Hepatocyte (in vitro differentiated cells): ENCODE measurements at regions not wholly inside any gene's neighbourhood (a gene's known extent, or its start where the extent isn't known, plus 50 kb on each side); places are given as distances from the start of the nearest gene placed in this dataset.

Experiments
- DNase-seq: peaks from one replicate; pipeline ENCODE4 v3.0.0-alpha.2; 2016; ENCODE audit warnings: low spot score
- H2AFZ ChIP-seq: fragments of 200-600 bp; sonication (generic); 2 replicates; pipeline ENCODE4 v1.6.0; 2016; ENCODE audit warnings: antibody characterized with exemption, mild to moderate bottlenecking
- H3K27ac ChIP-seq: fragments of 200-600 bp; sonication (generic); 2 replicates; pipeline ENCODE4 v1.5.1; 2016; ENCODE audit warnings: mild to moderate bottlenecking
- H3K27me3 ChIP-seq: fragments of 200-600 bp; sonication (generic); 2 replicates; pipeline ENCODE4 v1.6.1; 2016
- H3K36me3 ChIP-seq: fragments of 200-600 bp; sonication (generic); replicated peaks from 2 replicates; pipeline ENCODE4 v1.5.1; 2016; ENCODE audit warnings: low read depth; ENCODE audit not compliant: insufficient read depth
- H3K4me1 ChIP-seq: fragments of 200-600 bp; sonication (generic); 2 replicates; pipeline ENCODE4 v1.5.1; 2016; ENCODE audit warnings: mild to moderate bottlenecking, moderate library complexity; ENCODE audit not compliant: insufficient read depth
- H3K4me2 ChIP-seq: fragments of 200-600 bp; sonication (generic); 2 replicates; pipeline ENCODE4 v1.6.0; 2016
- H3K4me3 ChIP-seq: fragments of 200-600 bp; sonication (generic); 2 replicates; pipeline ENCODE4 v1.5.1; 2016; ENCODE audit warnings: mild to moderate bottlenecking
- H3K79me2 ChIP-seq: fragments of 200-600 bp; sonication (generic); 2 replicates; pipeline ENCODE4 v1.6.0; 2017; ENCODE audit warnings: mild to moderate bottlenecking
- H3K9me2 ChIP-seq: fragments of 200-600 bp; sonication (generic); replicated peaks from 2 replicates; pipeline ENCODE4 v1.6.0; 2017; ENCODE audit warnings: mild to moderate bottlenecking; ENCODE audit not compliant: insufficient read depth
- H3K9me3 ChIP-seq: fragments of 200-600 bp; sonication (generic); 2 replicates; pipeline ENCODE4 v1.5.1; 2016; ENCODE audit warnings: low read depth, mild to moderate bottlenecking
- H4K20me1 ChIP-seq: fragments of 200-600 bp; sonication (generic); 2 replicates; pipeline ENCODE4 v1.6.0; 2016; ENCODE audit warnings: mild to moderate bottlenecking; ENCODE audit not compliant: insufficient read depth, poor library complexity, severe bottlenecking
- EZH2 ChIP-seq: fragments of 200-600 bp; sonication (generic); IDR thresholded peaks from 2 replicates; pipeline ENCODE4 v1.6.1; 2016; ENCODE audit warnings: antibody characterized with exemption, mild to moderate bottlenecking, borderline replicate concordance
- EZH2phosphoT487 ChIP-seq: fragments of 200-600 bp; sonication (generic); IDR thresholded peaks from one replicate; pipeline ENCODE4 v1.6.1; 2018; ENCODE audit warnings: antibody characterized with exemption, mild to moderate bottlenecking, low read depth, moderate library complexity; ENCODE audit not compliant: unreplicated experiment, severe bottlenecking
- WGBS: methylation state at CpG from one replicate; pipeline ENCODE4 v1.1.6; 2016; ENCODE audit warnings: low lambda C conversion rate; ENCODE audit errors: missing lambda C conversion rate; 5-methylcytosine and 5-hydroxymethylcytosine counted together
- TF ChIP-seq, protein P1 (sequence below): fragments of 200-600 bp; sonication (generic); IDR thresholded peaks from 2 replicates; pipeline ENCODE4 v1.5.1; 2016; ENCODE audit warnings: antibody characterized with exemption, mild to moderate bottlenecking; ENCODE audit not compliant: poor library complexity

DNA sequence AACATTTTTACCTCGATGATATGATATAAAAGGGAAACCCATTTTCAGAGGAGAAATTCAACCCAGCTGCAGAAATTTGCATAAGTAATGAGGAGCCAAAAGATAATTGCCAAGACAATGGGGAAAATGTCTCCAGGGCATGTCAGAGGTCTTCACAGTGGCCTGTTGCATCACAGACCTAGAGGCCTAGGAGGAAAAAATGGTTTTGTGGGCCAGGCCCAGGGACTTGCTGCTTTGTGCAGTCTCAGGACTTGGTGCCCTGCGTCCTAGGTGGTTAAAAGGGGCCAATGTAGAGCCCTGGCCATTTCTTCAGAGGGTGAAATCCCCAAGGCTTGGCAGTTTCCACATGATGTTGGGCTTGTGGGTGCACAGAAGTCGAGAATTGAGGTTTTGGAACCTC lies 106.9 kb downstream of the CPXCR1 start:
- Histone ChIP-seq H3K4me1 (no peaks in the 10 kb centered on the region), H2AFZ (no peak overlapping the region), H3K9me2 (no peaks in the 10 kb centered on the region), H3K79me2 (no peaks in the 10 kb centered on the region), H3K4me3 (no peak overlapping the region), H3K27me3 (no peaks in the 10 kb centered on the region), H3K9me3 (no peaks in the 10 kb centered on the region), H4K20me1 (no peaks in the 10 kb centered on the region), H3K4me2 (no peak overlapping the region), H3K27ac (no peak overlapping the region), H3K36me3 (no peaks in the 10 kb centered on the region)
- TF ChIP-seq EZH2: no peak
- TF ChIP-seq, protein P1, sequence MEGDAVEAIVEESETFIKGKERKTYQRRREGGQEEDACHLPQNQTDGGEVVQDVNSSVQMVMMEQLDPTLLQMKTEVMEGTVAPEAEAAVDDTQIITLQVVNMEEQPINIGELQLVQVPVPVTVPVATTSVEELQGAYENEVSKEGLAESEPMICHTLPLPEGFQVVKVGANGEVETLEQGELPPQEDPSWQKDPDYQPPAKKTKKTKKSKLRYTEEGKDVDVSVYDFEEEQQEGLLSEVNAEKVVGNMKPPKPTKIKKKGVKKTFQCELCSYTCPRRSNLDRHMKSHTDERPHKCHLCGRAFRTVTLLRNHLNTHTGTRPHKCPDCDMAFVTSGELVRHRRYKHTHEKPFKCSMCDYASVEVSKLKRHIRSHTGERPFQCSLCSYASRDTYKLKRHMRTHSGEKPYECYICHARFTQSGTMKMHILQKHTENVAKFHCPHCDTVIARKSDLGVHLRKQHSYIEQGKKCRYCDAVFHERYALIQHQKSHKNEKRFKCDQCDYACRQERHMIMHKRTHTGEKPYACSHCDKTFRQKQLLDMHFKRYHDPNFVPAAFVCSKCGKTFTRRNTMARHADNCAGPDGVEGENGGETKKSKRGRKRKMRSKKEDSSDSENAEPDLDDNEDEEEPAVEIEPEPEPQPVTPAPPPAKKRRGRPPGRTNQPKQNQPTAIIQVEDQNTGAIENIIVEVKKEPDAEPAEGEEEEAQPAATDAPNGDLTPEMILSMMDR: no peak
- no peak for TF ChIP-seq EZH2phosphoT487
- DNase-seq: no peak
- WGBS: 80% methylated on average over 3 of the region's 3 CpGs

DNA sequence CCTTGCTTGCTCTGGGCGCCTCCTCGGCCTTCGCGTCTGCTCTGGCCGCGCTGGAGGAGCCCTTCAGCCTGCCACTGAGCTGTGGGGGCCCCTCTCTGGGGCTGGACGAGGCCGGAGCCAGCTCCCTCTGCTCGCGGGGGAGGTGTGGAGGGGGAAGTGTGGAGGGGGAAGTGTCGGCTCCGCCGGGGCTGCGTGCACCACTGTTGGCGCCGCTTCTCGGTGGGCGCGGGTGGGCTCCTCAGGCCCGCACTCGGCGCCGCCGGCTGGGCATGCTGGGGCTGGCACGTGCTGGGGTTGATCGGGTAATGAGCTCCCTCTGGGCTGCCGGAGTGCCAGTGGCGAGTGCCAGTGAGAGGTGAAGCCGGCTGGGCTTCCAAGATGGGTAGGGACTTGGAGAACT lies 116.7 kb downstream of the CPXCR1 start:
- WGBS: 93% methylated on average over 23 of the region's 29 CpGs
- H3K9me2 ChIP-seq: no peaks in the 10 kb centered on the region

DNA sequence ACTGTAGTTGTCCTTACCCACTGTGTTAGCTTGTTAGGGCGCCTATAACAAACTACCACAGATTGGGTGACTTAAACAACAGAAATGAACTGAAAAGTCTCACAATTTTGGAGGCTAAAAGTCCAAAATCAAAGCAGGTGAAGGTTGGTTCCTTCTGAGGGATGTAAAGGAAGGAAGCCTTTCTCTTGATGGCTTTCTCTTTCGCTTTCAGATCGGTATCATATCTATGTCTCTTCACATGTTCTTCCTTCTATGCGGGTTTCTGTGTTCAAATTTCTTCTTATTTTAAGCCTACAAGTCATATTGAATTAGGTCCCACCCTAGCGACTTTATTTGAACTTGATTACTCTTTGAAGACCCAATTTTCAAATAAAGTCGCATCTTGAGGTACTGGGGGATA lies 118.6 kb downstream of the CPXCR1 start:
- H3K9me3 ChIP-seq: no peaks in the 10 kb centered on the region
- TF ChIP-seq EZH2phosphoT487 (no peak), EZH2 (no peak)
- TF ChIP-seq, protein P1: no peak
- H3K4me3 ChIP-seq: no peak overlapping the region
- no peaks in the 10 kb centered on the region for H3K27me3 ChIP-seq
- no peaks in the 10 kb centered on the region for H3K4me1 ChIP-seq
- 90% methylated on average over 6 of the region's 6 CpGs for WGBS
- no peak overlapping the region for H3K27ac ChIP-seq
- no peaks in the 10 kb centered on the region for H3K79me2 ChIP-seq
- H3K36me3 ChIP-seq: no peaks in the 10 kb centered on the region
- H4K20me1 ChIP-seq: peaks cover 2% of the 10 kb centered on the region
- DNase-seq: no peak
- H3K4me2 ChIP-seq: no peak overlapping the region
- H2AFZ ChIP-seq: no peak overlapping the region
- H3K9me2 ChIP-seq: no peaks in the 10 kb centered on the region

More for the DNA sequence above, 116.7 kb downstream of the CPXCR1 start:
- Histone ChIP-seq H2AFZ (no peak overlapping the region), H3K79me2 (no peaks in the 10 kb centered on the region), H3K36me3 (no peaks in the 10 kb centered on the region), H3K4me2 (no peak overlapping the region), H3K9me3 (no peaks in the 10 kb centered on the region), H3K27me3 (no peaks in the 10 kb centered on the region), H3K4me1 (no peaks in the 10 kb centered on the region), H3K4me3 (no peak overlapping the region), H4K20me1 (peaks cover 2% of the 10 kb centered on the region), H3K27ac (no peak overlapping the region)
- no peak for DNase-seq
- TF ChIP-seq EZH2phosphoT487 (no peak), EZH2 (no peak)
- TF ChIP-seq, protein P1: no peak

DNA sequence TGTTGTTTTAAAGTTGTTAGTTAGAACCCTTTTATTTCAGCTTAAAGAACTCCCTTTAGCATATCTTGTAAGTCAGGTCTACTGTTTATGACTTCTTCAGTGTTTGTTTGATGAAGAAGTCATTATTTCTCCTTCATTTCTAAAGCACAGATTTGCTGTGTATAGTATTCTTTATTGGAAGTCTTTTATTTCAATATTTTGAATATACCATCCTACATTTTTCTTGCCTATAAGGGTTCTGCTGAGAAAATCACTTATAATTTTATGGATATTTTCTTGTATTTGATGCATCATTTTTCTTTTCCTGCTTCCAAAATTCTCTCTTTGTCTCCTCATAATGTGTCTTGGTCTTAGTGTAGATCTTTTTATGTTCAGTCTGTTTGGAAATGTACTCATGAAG lies 134.5 kb downstream of the CPXCR1 start:
- H3K36me3 ChIP-seq: no peaks in the 10 kb centered on the region
- H2AFZ ChIP-seq: no peak overlapping the region
- H4K20me1 ChIP-seq: no peaks in the 10 kb centered on the region
- H3K4me2 ChIP-seq: no peak overlapping the region
- no peaks in the 10 kb centered on the region for H3K4me1 ChIP-seq
- TF ChIP-seq EZH2 (no peak), EZH2phosphoT487 (no peak)
- TF ChIP-seq, protein P1: no peak
- no peak for DNase-seq
- no peak overlapping the region for H3K27ac ChIP-seq
- no peak overlapping the region for H3K4me3 ChIP-seq
- no peaks in the 10 kb centered on the region for H3K27me3 ChIP-seq
- no peaks in the 10 kb centered on the region for H3K9me3 ChIP-seq
- H3K79me2 ChIP-seq: no peaks in the 10 kb centered on the region
- no peaks in the 10 kb centered on the region for H3K9me2 ChIP-seq
